Ishikawa (cell line): ENCODE measurements at regions not wholly inside any gene's neighbourhood (a gene's known extent, or its start where the extent isn't known, plus 50 kb on each side); places are given as distances from the start of the nearest gene placed in this dataset.

Experiments used
- CEBPB ChIP-seq: IDR thresholded peaks from 2 replicates; pipeline ENCODE4 v1.6.1; 2012
- CREB1 ChIP-seq: IDR thresholded peaks from 2 replicates; pipeline ENCODE4 v1.6.1; 2012; ENCODE audit warnings: low read depth
- EGR1 ChIP-seq: IDR thresholded peaks from 2 replicates; pipeline ENCODE4 v1.6.1; 2012
- EP300 ChIP-seq: IDR thresholded peaks from 2 replicates; pipeline ENCODE4 v1.6.1; 2012; ENCODE audit warnings: borderline replicate concordance
- FOXM1 ChIP-seq: IDR thresholded peaks from 2 replicates; pipeline ENCODE4 v1.6.1; 2012; ENCODE audit warnings: low read depth, borderline replicate concordance
- NFIC ChIP-seq: IDR thresholded peaks from 2 replicates; pipeline ENCODE4 v1.6.1; 2012
- RAD21 ChIP-seq: IDR thresholded peaks from 2 replicates; pipeline ENCODE4 v1.6.1; 2012; ENCODE audit warnings: low read depth
- TAF1 ChIP-seq: IDR thresholded peaks from 2 replicates; pipeline ENCODE4 v1.6.1; 2012; ENCODE audit warnings: low read depth, mild to moderate bottlenecking
- TCF12 ChIP-seq: IDR thresholded peaks from 2 replicates; pipeline ENCODE4 v1.6.1; 2012; ENCODE audit warnings: low read depth
- TEAD4 ChIP-seq: IDR thresholded peaks from 2 replicates; pipeline ENCODE4 v1.6.1; 2012
- YY1 ChIP-seq: IDR thresholded peaks from 2 replicates; pipeline ENCODE4 v1.6.1; 2012; ENCODE audit warnings: low read depth
- ZBTB7A ChIP-seq: IDR thresholded peaks from 2 replicates; pipeline ENCODE4 v1.6.1; 2012; ENCODE audit warnings: low read depth
- TF ChIP-seq, protein P1 (sequence below): IDR thresholded peaks from 2 replicates; pipeline ENCODE4 v1.6.1; 2012; ENCODE audit warnings: low read depth, mild to moderate bottlenecking
- TF ChIP-seq, protein P2 (sequence below): IDR thresholded peaks from 2 replicates; pipeline ENCODE4 v1.6.1; 2012
- TF ChIP-seq, protein P3 (sequence below): IDR thresholded peaks from 2 replicates; pipeline ENCODE4 v1.6.1; 2012

DNA sequence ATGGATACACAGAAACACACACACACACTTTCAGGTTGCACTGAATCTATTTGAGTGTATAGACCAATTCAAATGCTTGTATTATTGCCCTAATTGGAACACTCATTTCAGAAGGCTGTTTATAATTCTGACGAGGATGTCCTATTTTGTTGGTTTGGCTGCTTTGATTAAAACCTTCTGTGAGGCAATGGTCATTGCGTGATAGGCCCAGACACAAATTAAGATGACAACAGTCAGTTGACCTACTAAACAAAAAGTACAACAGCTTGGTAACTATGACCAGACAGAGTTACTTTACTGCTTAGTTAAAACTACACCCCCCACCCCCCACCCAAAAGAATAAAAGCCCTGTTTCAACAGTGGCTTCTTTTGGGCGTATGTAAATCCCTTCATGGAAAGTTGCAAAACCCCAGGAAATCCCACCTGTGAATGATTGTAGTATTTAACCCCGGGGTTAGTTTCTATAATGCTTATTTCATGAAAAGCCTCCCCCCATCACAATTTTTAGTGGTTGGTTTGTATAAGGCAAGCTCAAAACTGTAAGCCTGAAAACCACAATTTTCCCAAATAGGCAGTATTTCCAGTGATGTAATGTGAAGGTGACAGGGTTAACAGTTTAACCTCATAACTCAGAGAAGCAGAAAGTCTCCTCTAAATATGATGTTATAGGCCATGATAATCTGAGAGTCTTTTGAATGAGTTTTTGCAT is 340.8 kb downstream of the FGF10 start:
- TF ChIP-seq, protein P1, sequence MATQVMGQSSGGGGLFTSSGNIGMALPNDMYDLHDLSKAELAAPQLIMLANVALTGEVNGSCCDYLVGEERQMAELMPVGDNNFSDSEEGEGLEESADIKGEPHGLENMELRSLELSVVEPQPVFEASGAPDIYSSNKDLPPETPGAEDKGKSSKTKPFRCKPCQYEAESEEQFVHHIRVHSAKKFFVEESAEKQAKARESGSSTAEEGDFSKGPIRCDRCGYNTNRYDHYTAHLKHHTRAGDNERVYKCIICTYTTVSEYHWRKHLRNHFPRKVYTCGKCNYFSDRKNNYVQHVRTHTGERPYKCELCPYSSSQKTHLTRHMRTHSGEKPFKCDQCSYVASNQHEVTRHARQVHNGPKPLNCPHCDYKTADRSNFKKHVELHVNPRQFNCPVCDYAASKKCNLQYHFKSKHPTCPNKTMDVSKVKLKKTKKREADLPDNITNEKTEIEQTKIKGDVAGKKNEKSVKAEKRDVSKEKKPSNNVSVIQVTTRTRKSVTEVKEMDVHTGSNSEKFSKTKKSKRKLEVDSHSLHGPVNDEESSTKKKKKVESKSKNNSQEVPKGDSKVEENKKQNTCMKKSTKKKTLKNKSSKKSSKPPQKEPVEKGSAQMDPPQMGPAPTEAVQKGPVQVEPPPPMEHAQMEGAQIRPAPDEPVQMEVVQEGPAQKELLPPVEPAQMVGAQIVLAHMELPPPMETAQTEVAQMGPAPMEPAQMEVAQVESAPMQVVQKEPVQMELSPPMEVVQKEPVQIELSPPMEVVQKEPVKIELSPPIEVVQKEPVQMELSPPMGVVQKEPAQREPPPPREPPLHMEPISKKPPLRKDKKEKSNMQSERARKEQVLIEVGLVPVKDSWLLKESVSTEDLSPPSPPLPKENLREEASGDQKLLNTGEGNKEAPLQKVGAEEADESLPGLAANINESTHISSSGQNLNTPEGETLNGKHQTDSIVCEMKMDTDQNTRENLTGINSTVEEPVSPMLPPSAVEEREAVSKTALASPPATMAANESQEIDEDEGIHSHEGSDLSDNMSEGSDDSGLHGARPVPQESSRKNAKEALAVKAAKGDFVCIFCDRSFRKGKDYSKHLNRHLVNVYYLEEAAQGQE, result no peak
- TF ChIP-seq TEAD4 (no peak), FOXM1 (no peak), ZBTB7A (no peak)
- TF ChIP-seq, protein P2, sequence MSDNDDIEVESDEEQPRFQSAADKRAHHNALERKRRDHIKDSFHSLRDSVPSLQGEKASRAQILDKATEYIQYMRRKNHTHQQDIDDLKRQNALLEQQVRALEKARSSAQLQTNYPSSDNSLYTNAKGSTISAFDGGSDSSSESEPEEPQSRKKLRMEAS, result no peak

DNA sequence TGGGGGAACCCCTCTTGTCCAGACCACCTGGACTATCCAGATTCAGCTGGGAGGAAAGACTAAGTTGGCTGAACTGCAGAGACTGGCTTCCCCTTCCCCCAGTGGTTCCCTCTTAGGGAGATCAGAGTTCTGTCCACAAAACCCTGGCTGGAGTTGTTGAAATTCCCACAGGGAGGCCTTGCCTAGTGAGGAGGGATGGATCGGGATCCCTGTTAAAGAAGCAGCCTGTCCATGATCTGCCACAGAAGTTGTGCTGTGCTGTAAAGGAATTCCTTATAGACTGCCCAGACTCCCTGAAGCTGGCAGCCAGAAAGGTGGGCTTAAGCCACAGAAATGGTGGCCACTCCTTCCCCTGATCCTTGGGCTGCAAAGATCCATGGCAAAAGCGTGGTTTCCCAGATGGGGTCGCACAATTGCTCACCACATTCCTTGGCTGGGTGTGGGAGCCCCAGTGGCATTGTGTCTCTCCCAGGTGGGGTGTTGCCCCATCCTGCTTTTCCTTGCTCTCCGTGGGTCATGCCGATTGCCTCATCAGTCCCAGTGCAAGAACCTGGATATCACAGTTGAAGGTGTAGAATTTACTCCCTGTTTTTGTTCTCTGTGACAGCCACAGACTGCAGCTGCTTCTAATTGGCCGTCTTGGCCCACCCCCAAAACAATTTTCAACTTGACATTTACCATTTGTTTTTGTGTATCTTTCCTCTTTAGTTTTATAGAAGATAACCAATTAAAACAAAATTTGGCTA is 342.4 kb downstream of the FGF10 start:
- no peak for TF ChIP-seq EP300
- no peak for TF ChIP-seq EGR1
- TF ChIP-seq NFIC, result no peak
- TF ChIP-seq, protein P3, sequence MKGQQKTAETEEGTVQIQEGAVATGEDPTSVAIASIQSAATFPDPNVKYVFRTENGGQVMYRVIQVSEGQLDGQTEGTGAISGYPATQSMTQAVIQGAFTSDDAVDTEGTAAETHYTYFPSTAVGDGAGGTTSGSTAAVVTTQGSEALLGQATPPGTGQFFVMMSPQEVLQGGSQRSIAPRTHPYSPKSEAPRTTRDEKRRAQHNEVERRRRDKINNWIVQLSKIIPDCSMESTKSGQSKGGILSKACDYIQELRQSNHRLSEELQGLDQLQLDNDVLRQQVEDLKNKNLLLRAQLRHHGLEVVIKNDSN, result no peak
- TF ChIP-seq CREB1, result no peak
- no peak for TF ChIP-seq RAD21
- TF ChIP-seq CEBPB, result no peak
- TF ChIP-seq, protein P1, result no peak
- no peak for TF ChIP-seq TCF12
- TF ChIP-seq FOXM1, result no peak

DNA sequence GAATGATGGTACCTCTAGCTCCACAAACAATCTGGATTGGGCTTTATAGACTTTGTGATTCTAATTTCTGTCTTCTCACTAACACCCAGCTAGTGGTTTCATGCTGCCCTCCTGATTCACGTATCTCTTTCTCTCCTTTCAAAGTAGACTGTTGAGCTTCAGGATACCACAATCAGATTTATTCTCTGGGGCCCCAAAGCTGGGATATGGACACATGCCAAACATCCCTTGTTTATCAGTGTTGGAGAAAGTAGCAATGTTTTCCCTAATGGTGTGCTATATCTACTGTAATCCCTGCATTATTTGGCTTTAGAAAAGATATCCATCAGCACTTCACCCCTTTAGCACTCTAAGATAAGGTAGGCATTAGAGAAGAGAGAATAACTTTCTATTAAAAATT is 361.0 kb downstream of the FGF10 start:
- TF ChIP-seq CREB1 (no peak), RAD21 (no peak), TEAD4 (no peak), EGR1 (no peak), FOXM1 (no peak)
- TF ChIP-seq, protein P2, result no peak

DNA sequence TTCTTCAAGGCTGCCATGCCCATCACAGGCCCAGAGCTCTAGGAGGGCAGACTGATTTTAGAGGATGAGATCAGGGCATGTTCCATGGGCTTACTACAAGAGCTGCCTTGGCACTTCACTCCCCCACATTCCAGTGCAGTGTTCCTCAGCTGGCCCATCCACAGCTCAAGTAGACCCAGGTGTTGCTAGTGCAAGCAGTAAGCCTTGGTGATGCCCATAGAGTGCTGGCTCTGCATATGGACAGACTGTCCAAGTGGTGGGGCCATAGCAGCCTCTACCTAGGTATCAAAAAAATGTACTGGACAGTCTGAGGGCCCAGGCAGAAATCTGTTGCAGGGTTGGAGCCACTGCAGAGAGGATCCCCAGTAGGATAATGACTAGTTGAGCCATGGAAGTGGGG is 366.6 kb downstream of the FGF10 start:
- TF ChIP-seq CREB1 (no peak), TEAD4 (no peak), EP300 (no peak), TCF12 (no peak), CEBPB (no peak), RAD21 (no peak), YY1 (no peak), NFIC (no peak), EGR1 (no peak)
- TF ChIP-seq, protein P3, result no peak

DNA sequence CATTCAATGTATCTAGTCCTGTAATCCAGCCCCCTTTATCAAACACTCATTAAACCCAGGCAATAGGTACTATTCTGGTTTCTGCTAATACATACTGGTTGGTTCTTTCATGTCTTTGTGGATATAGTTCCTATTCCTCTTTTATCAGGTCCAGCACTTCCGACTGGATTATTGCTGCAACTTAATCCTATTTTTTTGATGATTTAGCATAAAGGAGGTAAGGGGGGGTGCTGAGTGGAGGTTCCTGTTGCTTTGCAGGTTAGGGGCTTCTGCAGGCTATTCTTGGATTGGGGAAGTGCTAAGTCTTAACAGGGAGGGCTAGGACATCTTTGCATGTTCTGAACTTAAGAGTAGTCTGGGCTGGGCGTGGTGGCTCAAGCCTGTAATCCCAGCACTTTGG is 377.7 kb downstream of the FGF10 start:
- TF ChIP-seq ZBTB7A (no peak), CEBPB (no peak), YY1 (no peak), RAD21 (no peak), TAF1 (no peak), CREB1 (no peak), TEAD4 (no peak), TCF12 (no peak), FOXM1 (no peak)
- TF ChIP-seq, protein P1, result no peak
